HepG2 (cell line): ENCODE measurements at regions not wholly inside any gene's neighbourhood (a gene's known extent, or its start where the extent isn't known, plus 50 kb on each side); places are given as distances from the start of the nearest gene placed in this dataset.

Experiments used
- ATAC-seq: fragments of 200-7000 bp; cut with Tn5 transposase; 3 replicates; pipeline ENCODE4 v1.9.1; 2020; ENCODE audit warnings: mild to moderate bottlenecking, moderate library complexity
- BruUV-seq: library from RNA; stranded (reverse); fragments of 400-500 nt; replicated peaks from 2 replicates; lab custom pipeline; 2021; lab: Mats Ljungman, UMichigan
- CTCF ChIA-PET: fragments of 300-600 bp; formaldehyde crosslinking; extraction: SDS; loops from one replicate; lab custom pipeline; 2021; ENCODE audit warnings: low total read pairs, inconsistent platforms, low intra/inter-chr PET ratio; lab: Yijun Ruan, JAX
- POLR2A ChIA-PET: fragments of 350-600 bp; sonication (Branson Sonifier 250); formaldehyde crosslinking; loops from one replicate; lab custom pipeline; 2020; ENCODE audit warnings: antibody characterized with exemption, inconsistent platforms; lab: Yijun Ruan, JAX
- DNase-seq: peaks from one replicate; pipeline ENCODE4 v3.0.0-alpha.2; 2015; ENCODE audit warnings: low spot score
- FAIRE-seq: peaks from 3 replicates; lab custom pipeline; 2011; peaks lifted over from hg19 to GRCh38; lab: Jason Lieb, UNC
- H2AFZ ChIP-seq: one replicate; pipeline ENCODE4 v1.6.1; 2011; ENCODE audit warnings: low read length, inconsistent platforms
- H3K27ac ChIP-seq: fragments of 300-600 bp; 3 replicates; pipeline ENCODE4 v1.8.0; 2011; ENCODE audit warnings: mixed run types, mild to moderate bottlenecking, mixed read lengths, low read length, inconsistent platforms; ENCODE audit not compliant: insufficient read depth; ENCODE audit errors: extremely low read length
- H3K27me3 ChIP-seq, 2 experiments: fragments of 200-600 bp in 1 of 2; 2 replicates in 1 of 2; 3 replicates in 1 of 2; pipeline versions ENCODE4 v1.6.0 to v1.8.0; 2011; ENCODE audit warnings: low read length in 2 of 2, mild to moderate bottlenecking in 2 of 2, moderate library complexity in 2 of 2, inconsistent platforms in 1 of 2; ENCODE audit not compliant: insufficient read depth in 2 of 2, control insufficient read depth in 1 of 2
- H3K36me3 ChIP-seq, 2 experiments: fragments of 200-600 bp in 1 of 2; replicated peaks in 1 of 2; 2 replicates in 1 of 2; 3 replicates in 1 of 2; pipeline versions ENCODE4 v1.5.1 to v1.8.0; 2011; ENCODE audit warnings: low read length in 2 of 2, inconsistent platforms in 1 of 2; ENCODE audit not compliant: insufficient read depth in 2 of 2, control insufficient read depth in 1 of 2
- H3K4me1 ChIP-seq: 2 replicates; pipeline ENCODE4 v1.5.1; 2012; ENCODE audit warnings: low read length, inconsistent platforms; ENCODE audit not compliant: insufficient read depth
- H3K4me2 ChIP-seq: 2 replicates; pipeline ENCODE4 v1.6.0; 2011; ENCODE audit warnings: low read depth, low read length, inconsistent platforms
- H3K4me3 ChIP-seq, 3 experiments: fragments of 200-600 bp in 1 of 3; sonication (generic), shearing (Covaris generic) in 1 of 3; replicated peaks in 1 of 3; 2 replicates each; pipeline ENCODE4 v1.5.1; 2011 to 2016; ENCODE audit warnings: low read length in 3 of 3, inconsistent platforms in 2 of 3, low read depth in 2 of 3, mild to moderate bottlenecking in 2 of 3, control low read depth in 1 of 3, mixed read lengths in 1 of 3; ENCODE audit not compliant: insufficient read depth in 1 of 3
- H3K79me2 ChIP-seq: one replicate; pipeline ENCODE4 v1.6.1; 2011; ENCODE audit warnings: low read length, inconsistent platforms; ENCODE audit not compliant: insufficient read depth
- H3K9ac ChIP-seq: 2 replicates; pipeline ENCODE4 v1.6.0; 2011; ENCODE audit warnings: mild to moderate bottlenecking, low read depth, low read length, inconsistent platforms; ENCODE audit not compliant: insufficient read depth
- H3K9me3 ChIP-seq: 2 replicates; pipeline ENCODE4 v1.5.1; 2012; ENCODE audit warnings: mild to moderate bottlenecking, low read length
- H4K20me1 ChIP-seq: 2 replicates; pipeline ENCODE4 v1.6.0; 2011; ENCODE audit warnings: inconsistent platforms, mild to moderate bottlenecking, low read length, moderate library complexity; ENCODE audit not compliant: insufficient read depth
- NCOA5 ChIP-seq: sonication (generic); formaldehyde crosslinking; IDR thresholded peaks from 2 replicates; pipeline ENCODE4 v1.4.0; 2020; ENCODE audit warnings: missing genetic modification reagents
- RAD21 ChIP-seq: fragments of 450-650 bp; formaldehyde crosslinking; IDR thresholded peaks from 2 replicates; pipeline ENCODE4 v1.5.0; 2020; ENCODE audit warnings: mild to moderate bottlenecking
- SMC3 ChIP-seq: IDR thresholded peaks from 2 replicates; pipeline ENCODE4 v1.6.1; 2011; ENCODE audit warnings: low read length, improper control_type of control experiment
- STAG1 ChIP-seq: sonication (generic); formaldehyde crosslinking; IDR thresholded peaks from 2 replicates; pipeline ENCODE4 v1.4.0; 2020; ENCODE audit warnings: missing genetic modification reagents
- TEAD3 ChIP-seq: optimal IDR thresholded peaks from 2 replicates; pipeline ENCODE3; 2016; ENCODE audit warnings: borderline replicate concordance
- XRCC5 ChIP-seq: fragments of 200-400 bp; formaldehyde crosslinking; optimal IDR thresholded peaks from 2 replicates; pipeline ENCODE3; 2017; ENCODE audit warnings: mild to moderate bottlenecking, low read length
- ZBTB7A ChIP-seq: sonication (generic); formaldehyde crosslinking; IDR thresholded peaks from 2 replicates; pipeline ENCODE4 v1.8.0; 2022; ENCODE audit warnings: mild to moderate bottlenecking, missing genetic modification reagents
- ZNF567 ChIP-seq: sonication (generic); formaldehyde crosslinking; IDR thresholded peaks from 2 replicates; pipeline ENCODE4 v1.8.1; 2023; ENCODE audit warnings: mild to moderate bottlenecking, missing genetic modification reagents, borderline replicate concordance
- ZNF674 ChIP-seq: sonication (generic); formaldehyde crosslinking; IDR thresholded peaks from 2 replicates; pipeline ENCODE4 v1.5.0; 2020; ENCODE audit warnings: low read depth, mild to moderate bottlenecking, missing genetic modification reagents
- WGBS: methylation state at CpG from one replicate; pipeline ENCODE4 v1.1.6; 2017; ENCODE audit warnings: low lambda C conversion rate; 5-methylcytosine and 5-hydroxymethylcytosine counted together
- in situ Hi-C: cut with HindIII; loops from 2 replicates; pipeline ENCODE4 v1.10.0; 2017; ENCODE audit warnings: low pct_unique_long_range_greater_than_20kb; ENCODE audit not compliant: extremely low pct_ligation_motif_present
- intact Hi-C: fragments of 100-400 bp; cut with micrococcal nuclease; formaldehyde crosslinking; loops from one replicate; pipeline ENCODE4 v1.10.0; 2022; ENCODE audit not compliant: unreplicated experiment
- TF ChIP-seq, protein P1 (sequence below): sonication (generic); formaldehyde crosslinking; IDR thresholded peaks from 2 replicates; pipeline ENCODE4 v1.5.0; 2020; ENCODE audit warnings: mild to moderate bottlenecking, missing genetic modification reagents, moderate library complexity

GRCh38 chr18:50507120-50507590 is 52.7 kb upstream of the MAPK4 start:
- ATAC-seq, result peak; percentile 97
- TF ChIP-seq ZNF567, result peak; percentile 52; the same call in 1 of the 2 replicates
- TF ChIP-seq TEAD3, result peak; percentile 54
- TF ChIP-seq SMC3, result peak; percentile 62
- TF ChIP-seq ZBTB7A, result no peak
- TF ChIP-seq XRCC5, result peak; percentile 53
- TF ChIP-seq ZNF674 (CRISPR knock-in tag), result no peak
- TF ChIP-seq RAD21 (CRISPR knock-in tag), result peak; percentile 81
- TF ChIP-seq STAG1 (CRISPR knock-in tag), result peak; percentile 92
- TF ChIP-seq, protein P1, sequence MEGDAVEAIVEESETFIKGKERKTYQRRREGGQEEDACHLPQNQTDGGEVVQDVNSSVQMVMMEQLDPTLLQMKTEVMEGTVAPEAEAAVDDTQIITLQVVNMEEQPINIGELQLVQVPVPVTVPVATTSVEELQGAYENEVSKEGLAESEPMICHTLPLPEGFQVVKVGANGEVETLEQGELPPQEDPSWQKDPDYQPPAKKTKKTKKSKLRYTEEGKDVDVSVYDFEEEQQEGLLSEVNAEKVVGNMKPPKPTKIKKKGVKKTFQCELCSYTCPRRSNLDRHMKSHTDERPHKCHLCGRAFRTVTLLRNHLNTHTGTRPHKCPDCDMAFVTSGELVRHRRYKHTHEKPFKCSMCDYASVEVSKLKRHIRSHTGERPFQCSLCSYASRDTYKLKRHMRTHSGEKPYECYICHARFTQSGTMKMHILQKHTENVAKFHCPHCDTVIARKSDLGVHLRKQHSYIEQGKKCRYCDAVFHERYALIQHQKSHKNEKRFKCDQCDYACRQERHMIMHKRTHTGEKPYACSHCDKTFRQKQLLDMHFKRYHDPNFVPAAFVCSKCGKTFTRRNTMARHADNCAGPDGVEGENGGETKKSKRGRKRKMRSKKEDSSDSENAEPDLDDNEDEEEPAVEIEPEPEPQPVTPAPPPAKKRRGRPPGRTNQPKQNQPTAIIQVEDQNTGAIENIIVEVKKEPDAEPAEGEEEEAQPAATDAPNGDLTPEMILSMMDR, result peak; percentile 88
- TF ChIP-seq NCOA5 (CRISPR knock-in tag), result no peak
- TF ChIP-seq, all 625 proteins: peak for 7
- Histone ChIP-seq H3K4me2 (no peak overlapping the region), H3K4me1 (no peaks in the 10 kb centered on the region), H3K4me3 (no peak overlapping the region), H3K36me3 (no peaks in the 10 kb centered on the region), H3K79me2 (no peaks in the 10 kb centered on the region), H3K27me3 (0 out of 5 replicates have a peak, but pooled peaks cover 0 to 2% of the 10 kb centered on the region in 2 experiments), H4K20me1 (no peaks in the 10 kb centered on the region), H2AFZ (no peak overlapping the region), H3K9ac (no peak overlapping the region), H3K27ac (no peak overlapping the region), H3K9me3 (no peaks in the 10 kb centered on the region)
- CTCF ChIA-PET, result interaction anchor here (0.5 to 1.8 kb wide), 4 partner anchors 80 to 278 kb away, joined by 3 to 10 read pairs (median 5); no protein-coding TSS in a partner anchor
- intact Hi-C loops (loop anchor here (1.0 to 5.0 kb wide), 3 partner anchors 80 to 277 kb away; no protein-coding TSS in a partner anchor), in situ Hi-C loops (no loop called here)
- DNase-seq (peak; percentile 13), FAIRE-seq (peak; percentile 21)
- no TSS peak for BruUV-seq
- POLR2A ChIA-PET, result no interaction called here
- 46% methylated on average over 4 of the region's 4 CpGs for WGBS
